Inflammatory macrophage treated with lipopolysaccharide for 1 hour (primary cell): ENCODE measurements at regions not wholly inside any gene's neighbourhood (a gene's known extent, or its start where the extent isn't known, plus 50 kb on each side); places are given as distances from the start of the nearest gene placed in this dataset.

Experiments used
- DNase-seq, 2 donors: peaks; one replicate each; pipeline ENCODE4 v3.0.0-alpha.2; 2020 to 2022

GRCh38 chr5:61596265-61596664 lies 264.2 kb downstream of the ZSWIM6 start:
- DNase-seq, result no peak

- no peak for DNase-seq
These were observed 265.6 kb downstream of the ZSWIM6 start for GRCh38 chr5:61597684-61598083.

- no peak for DNase-seq
These were observed 266.1 kb downstream of the ZSWIM6 start for GRCh38 chr5:61598126-61598525.

- DNase-seq, result no peak
These were observed 267.5 kb downstream of the ZSWIM6 start for GRCh38 chr5:61599370-61600122.

GRCh38 chr5:61600123-61600444 lies 268.0 kb downstream of the ZSWIM6 start:
- no peak for DNase-seq

GRCh38 chr5:61600945-61601511 lies 269.0 kb downstream of the ZSWIM6 start:
- no peak for DNase-seq

- no peak for DNase-seq
These were observed 271.3 kb downstream of the ZSWIM6 start for GRCh38 chr5:61603211-61603908.

GRCh38 chr5:61604076-61605025 lies 272.3 kb downstream of the ZSWIM6 start:
- no peak for DNase-seq

GRCh38 chr5:61609840-61610677 lies 278.0 kb downstream of the ZSWIM6 start:
- DNase-seq, result no peak

- no peak for DNase-seq
These were observed 278.6 kb downstream of the ZSWIM6 start for GRCh38 chr5:61610678-61611024.

GRCh38 chr5:61612431-61612830 lies 280.4 kb downstream of the ZSWIM6 start:
- no peak for DNase-seq

- DNase-seq, result no peak
These were observed 281.6 kb downstream of the ZSWIM6 start for GRCh38 chr5:61613679-61614078.

- DNase-seq, result no peak
These were observed 282.5 kb downstream of the ZSWIM6 start for GRCh38 chr5:61614606-61615005.

GRCh38 chr5:61617039-61617438 lies 285.0 kb downstream of the ZSWIM6 start:
- DNase-seq, result no peak

- no peak for DNase-seq
These were observed 286.0 kb downstream of the ZSWIM6 start for GRCh38 chr5:61617995-61618525.

- DNase-seq, result no peak
These were observed 286.5 kb downstream of the ZSWIM6 start for GRCh38 chr5:61618577-61618976.

GRCh38 chr5:61619289-61619688 lies 287.2 kb downstream of the ZSWIM6 start:
- DNase-seq, result no peak

GRCh38 chr5:61619777-61620518 lies 287.9 kb downstream of the ZSWIM6 start:
- DNase-seq, result no peak

GRCh38 chr5:61620699-61621182 lies 288.7 kb downstream of the ZSWIM6 start:
- no peak for DNase-seq

- DNase-seq, result no peak
These were observed 289.2 kb downstream of the ZSWIM6 start for GRCh38 chr5:61621202-61621650.

GRCh38 chr5:61622156-61622555 lies 290.1 kb downstream of the ZSWIM6 start:
- peak; percentile 49 to 71 for DNase-seq
